AG08395 (cell line): ENCODE measurements at regions not wholly inside any gene's neighbourhood (a gene's known extent, or its start where the extent isn't known, plus 50 kb on each side); places are given as distances from the start of the nearest gene placed in this dataset.
A peak's percentile ranks its signal among the peaks of the same experiment; 100 is the strongest.

Experiments used
- DNase-seq: peaks from one replicate; pipeline ENCODE4 v3.0.0; 2012; ENCODE audit warnings: mixed read lengths, low spot score

- no peak for DNase-seq
These were observed 63.5 kb upstream of the C1GALT1 start for GRCh38 chr7:7118822-7119221.

- no peak for DNase-seq
These were observed 62.6 kb upstream of the C1GALT1 start for GRCh38 chr7:7119729-7120128.

- peak; percentile 28 for DNase-seq
These were observed 60.3 kb upstream of the C1GALT1 start for GRCh38 chr7:7122033-7122478.

GRCh38 chr7:7122701-7123281 lies 59.6 kb upstream of the C1GALT1 start:
- DNase-seq: peak; percentile 74

GRCh38 chr7:7125963-7126362 lies 56.4 kb upstream of the C1GALT1 start:
- no peak for DNase-seq

- DNase-seq: no peak
These were observed 54.6 kb upstream of the C1GALT1 start for GRCh38 chr7:7127773-7128172.

- no peak for DNase-seq
These were observed 53.0 kb upstream of the C1GALT1 start for GRCh38 chr7:7129381-7129780.

GRCh38 chr7:7131273-7131672 lies 51.1 kb upstream of the C1GALT1 start:
- no peak for DNase-seq
